ENCODE measurements at regions not wholly inside any gene's neighbourhood (a gene's known extent, or its start where the extent isn't known, plus 50 kb on each side); places are given as distances from the start of the nearest gene placed in this dataset.

DNA sequence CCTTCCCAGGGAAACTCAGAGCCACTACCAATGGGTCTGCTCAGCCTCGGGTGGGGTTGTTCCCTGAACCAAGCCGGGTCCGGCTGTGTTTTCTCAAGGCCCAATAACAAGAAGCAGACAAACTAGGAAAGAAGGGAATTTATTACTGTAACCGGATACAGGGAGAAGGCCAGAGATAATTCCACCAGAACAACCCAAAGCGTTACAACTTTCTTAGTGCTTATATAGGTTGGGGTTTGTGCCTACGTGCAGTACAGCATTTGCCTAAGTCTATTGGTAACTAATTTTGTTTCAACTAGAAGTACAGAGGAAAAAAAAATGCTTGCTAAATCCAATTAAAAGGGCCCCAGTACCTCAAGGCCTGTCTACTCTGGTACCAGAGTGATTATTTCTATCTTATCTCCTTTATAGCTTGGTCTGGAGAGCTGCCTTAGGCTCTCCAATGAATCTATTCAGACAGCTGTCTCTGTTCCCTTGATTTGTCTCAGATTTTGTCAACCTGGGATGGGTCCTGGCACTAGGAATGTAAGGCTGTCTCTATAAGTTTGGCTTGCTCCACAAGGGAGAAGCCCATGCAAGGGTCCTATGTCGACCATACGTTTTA, 57.3 kb upstream of the CCDC190 start:
- DNase-seq, result no peak

DNA sequence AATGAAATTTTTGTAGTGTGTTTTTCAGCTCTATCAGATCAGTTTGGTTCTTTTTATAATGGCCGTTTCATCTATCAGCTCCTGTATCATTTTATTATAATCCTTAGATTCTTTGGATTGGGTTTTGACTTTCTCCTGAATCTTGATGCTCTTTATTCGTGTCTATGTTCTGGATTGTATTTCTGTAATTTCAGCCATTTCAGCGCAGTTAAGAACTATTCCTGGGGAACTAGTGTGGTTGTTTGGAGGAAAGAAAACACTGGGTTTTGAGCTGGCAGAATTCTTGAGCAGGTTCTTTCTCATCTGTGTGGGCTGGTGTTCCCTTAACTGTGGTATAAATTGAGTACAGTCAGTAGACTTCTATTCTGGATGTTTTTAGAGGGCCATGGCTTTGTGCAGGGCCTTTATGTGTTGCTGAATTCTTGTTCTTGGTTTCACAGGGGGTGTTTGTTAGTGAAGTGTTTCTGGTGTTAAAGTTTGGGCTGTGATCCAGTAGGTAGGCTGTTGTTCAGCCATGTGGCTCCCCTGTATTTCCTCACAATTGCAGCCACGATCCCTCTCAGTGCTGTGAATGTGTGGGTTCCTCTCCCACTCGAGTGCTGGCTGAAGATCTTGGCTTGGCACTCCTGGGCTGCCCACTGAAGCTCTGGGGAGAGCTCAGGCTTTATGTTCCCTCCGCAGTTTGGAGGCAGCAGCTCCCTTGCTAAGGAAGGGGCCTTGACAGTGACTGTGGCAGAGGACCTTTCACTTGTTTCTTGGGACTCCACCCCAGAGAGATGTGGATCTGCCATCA, 56.0 kb upstream of the CCDC190 start:
- no peak for DNase-seq

DNA sequence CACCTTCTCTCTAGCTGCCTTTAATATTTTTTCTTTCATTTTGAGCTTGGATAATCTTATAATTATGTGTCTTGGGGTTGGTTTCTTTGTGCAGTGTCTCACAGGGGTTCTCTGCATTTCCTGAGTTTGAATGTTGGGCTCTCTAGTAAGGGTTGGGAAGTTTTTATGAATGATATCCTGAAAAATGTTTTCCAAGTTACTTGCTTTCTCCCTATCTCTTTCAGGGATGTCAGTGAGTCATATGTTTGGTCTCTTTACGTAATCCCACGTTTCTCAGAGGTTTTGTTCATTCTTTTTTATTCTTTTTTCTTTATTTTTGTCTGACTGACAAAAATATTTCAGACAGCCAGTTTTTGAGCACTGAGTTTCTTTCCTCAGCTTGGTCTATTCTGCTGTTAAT, 55.4 kb upstream of the CCDC190 start:
- no peak for DNase-seq

- DNase-seq, result no peak
These were observed 53.6 kb upstream of the CCDC190 start for GRCh38 chr1:162914601-162915000.

- no peak for DNase-seq
These were observed 52.4 kb upstream of the CCDC190 start for GRCh38 chr1:162913345-162913744.

- no peak for DNase-seq
These were observed 51.2 kb upstream of the CCDC190 start for GRCh38 chr1:162912061-162912667.

Measured in femur (tissue), 1 donor.